ENCODE measurements at regions not wholly inside any gene's neighbourhood (a gene's known extent, or its start where the extent isn't known, plus 50 kb on each side); places are given as distances from the start of the nearest gene placed in this dataset.

GRCh38 chr10:120132811-120133210 is 240.3 kb downstream of the SEC23IP start:
- no peak for DNase-seq (ENCODE audit: extremely low spot score in 2 of 2)
- TF ChIP-seq POLR2A (IDR thresholded peaks at IDR 0.05): no peak
- no peak for TF ChIP-seq CTCF (IDR thresholded peaks at IDR 0.05)
- no peak for TF ChIP-seq POLR2AphosphoS5 (IDR thresholded peaks at IDR 0.05; ENCODE audit: insufficient read depth in 1 of 2, low read depth in 1 of 2)
- intact Hi-C loops (cut with DNase I): no loop called here
- H3K27ac ChIP-seq: no peak overlapping the region
- no peaks in the 10 kb centered on the region for H3K27me3 ChIP-seq
- H3K4me3 ChIP-seq: no peak overlapping the region
- no peaks in the 10 kb centered on the region for H3K4me1 ChIP-seq
- H3K36me3 ChIP-seq: no peaks in the 10 kb centered on the region
- H3K9me3 ChIP-seq: no peaks in the 10 kb centered on the region

GRCh38 chr10:120138689-120139088 is 246.2 kb downstream of the SEC23IP start:
- no peak for DNase-seq (ENCODE audit: extremely low spot score in 2 of 2)
- no peak overlapping the region for H3K4me3 ChIP-seq
- no peak for TF ChIP-seq POLR2A (IDR thresholded peaks at IDR 0.05)
- TF ChIP-seq CTCF (IDR thresholded peaks at IDR 0.05): no peak
- no peak for TF ChIP-seq POLR2AphosphoS5 (IDR thresholded peaks at IDR 0.05; ENCODE audit: insufficient read depth in 1 of 2, low read depth in 1 of 2)
- no peaks in the 10 kb centered on the region for H3K4me1 ChIP-seq
- H3K9me3 ChIP-seq: no peaks in the 10 kb centered on the region
- H3K27me3 ChIP-seq: no peaks in the 10 kb centered on the region
- intact Hi-C loops (cut with DNase I): no loop called here
- no peaks in the 10 kb centered on the region for H3K36me3 ChIP-seq
- no peak overlapping the region for H3K27ac ChIP-seq

GRCh38 chr10:120145107-120145506 is 252.6 kb downstream of the SEC23IP start:
- H3K4me3 ChIP-seq: no peak overlapping the region

GRCh38 chr10:120156614-120157274 is 264.2 kb downstream of the SEC23IP start:
- Histone ChIP-seq H3K36me3 (no peaks in the 10 kb centered on the region), H3K4me3 (no peak overlapping the region), H3K27me3 (no peaks in the 10 kb centered on the region), H3K9me3 (no peaks in the 10 kb centered on the region), H3K27ac (no peak overlapping the region), H3K4me1 (no peaks in the 10 kb centered on the region)
- no peak for DNase-seq (ENCODE audit: extremely low spot score in 2 of 2)
- TF ChIP-seq POLR2A (IDR thresholded peaks at IDR 0.05): no peak
- TF ChIP-seq POLR2AphosphoS5 (IDR thresholded peaks at IDR 0.05; ENCODE audit: insufficient read depth in 1 of 2, low read depth in 1 of 2): no peak
- no peak for TF ChIP-seq CTCF (IDR thresholded peaks at IDR 0.05)
- intact Hi-C loops (cut with DNase I): no loop called here

More at GRCh38 chr10:120145107-120145506, 252.6 kb downstream of the SEC23IP start:
- intact Hi-C loops (cut with DNase I): no loop called here
- no peak for DNase-seq (ENCODE audit: extremely low spot score in 2 of 2)
- Histone ChIP-seq H3K4me1 (no peaks in the 10 kb centered on the region), H3K27me3 (no peaks in the 10 kb centered on the region), H3K27ac (no peak overlapping the region), H3K36me3 (no peaks in the 10 kb centered on the region), H3K9me3 (no peaks in the 10 kb centered on the region)
- no peak for TF ChIP-seq CTCF (IDR thresholded peaks at IDR 0.05)

- intact Hi-C loops (cut with DNase I): no loop called here
- no peak for DNase-seq (ENCODE audit: extremely low spot score in 2 of 2)
Measured at GRCh38 chr10:120161111-120161510, 268.6 kb downstream of the SEC23IP start.

More at GRCh38 chr10:120161111-120161510, 268.6 kb downstream of the SEC23IP start:
- H3K4me3 ChIP-seq: no peak overlapping the region
- TF ChIP-seq POLR2AphosphoS5 (IDR thresholded peaks at IDR 0.05; ENCODE audit: insufficient read depth in 1 of 2, low read depth in 1 of 2) (no peak), POLR2A (IDR thresholded peaks at IDR 0.05) (no peak), CTCF (IDR thresholded peaks at IDR 0.05) (no peak)
- no peaks in the 10 kb centered on the region for H3K36me3 ChIP-seq
- no peaks in the 10 kb centered on the region for H3K9me3 ChIP-seq
- H3K27ac ChIP-seq: no peak overlapping the region
- H3K4me1 ChIP-seq: no peaks in the 10 kb centered on the region
- no peaks in the 10 kb centered on the region for H3K27me3 ChIP-seq
